Lung microvascular endothelial cell (primary cell): ENCODE measurements at regions not wholly inside any gene's neighbourhood (a gene's known extent, or its start where the extent isn't known, plus 50 kb on each side); places are given as distances from the start of the nearest gene placed in this dataset.
"Not testable (repeated sequence)": the region's sequence is repeated elsewhere in the genome, so short reads cannot be mapped to it uniquely, and the experiment has no call there.

Experiments used
- DNase-seq, 2 donors: peaks; one replicate each; pipeline versions ENCODE4 v3.0.0 to v3.0.0-alpha.2; 2010; ENCODE audit warnings: low read depth in 2 of 2

GRCh38 chr21:38613686-38614085 lies 115.4 kb upstream of the ERG start:
- DNase-seq, result no peak

DNA sequence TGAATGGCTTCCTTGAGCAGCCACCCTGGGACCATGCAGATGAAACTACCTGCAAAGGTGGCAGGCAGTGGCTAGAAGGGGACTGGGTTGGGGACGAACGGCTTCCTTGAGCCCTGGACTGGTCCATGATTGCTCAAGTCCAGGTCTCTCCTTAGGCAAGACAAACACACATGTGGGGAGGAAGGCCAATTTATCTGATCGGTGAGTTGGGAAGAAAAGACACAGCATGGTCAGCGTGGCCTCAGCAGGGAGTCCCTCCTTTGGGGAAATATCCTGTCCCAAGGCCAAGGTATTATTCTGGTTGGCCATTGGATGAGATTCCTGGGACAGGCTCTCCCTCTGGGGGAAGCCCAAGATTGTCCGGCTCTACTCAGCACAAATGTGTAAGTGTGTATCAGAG lies 116.3 kb upstream of the ERG start:
- no peak for DNase-seq

- no peak for DNase-seq
These were observed 121.2 kb upstream of the ERG start for GRCh38 chr21:38619480-38619879.

GRCh38 chr21:38619992-38620479 lies 121.8 kb upstream of the ERG start:
- no peak for DNase-seq

- DNase-seq, result no peak
These were observed 122.9 kb upstream of the ERG start for GRCh38 chr21:38621132-38621531.

- DNase-seq, result no peak
These were observed 124.0 kb upstream of the ERG start for GRCh38 chr21:38622081-38622826.

DNA sequence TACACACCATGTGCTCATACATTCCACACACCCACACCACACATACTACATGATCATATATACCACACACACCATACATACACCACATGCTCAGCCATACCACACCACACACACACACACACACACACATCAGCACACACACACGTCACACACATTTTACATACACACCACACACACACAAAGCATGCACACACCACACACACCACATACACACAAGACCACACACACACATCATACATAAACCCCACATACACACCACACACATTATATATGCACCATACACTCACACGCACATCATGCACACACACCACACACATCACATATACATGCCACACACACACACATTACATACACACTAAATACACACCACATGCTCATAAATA lies 124.5 kb upstream of the ERG start:
- no peak for DNase-seq

GRCh38 chr21:38623552-38623951 lies 125.3 kb upstream of the ERG start:
- DNase-seq, result no peak

- no peak for DNase-seq
These were observed 126.7 kb upstream of the ERG start for GRCh38 chr21:38625000-38625399.

DNA sequence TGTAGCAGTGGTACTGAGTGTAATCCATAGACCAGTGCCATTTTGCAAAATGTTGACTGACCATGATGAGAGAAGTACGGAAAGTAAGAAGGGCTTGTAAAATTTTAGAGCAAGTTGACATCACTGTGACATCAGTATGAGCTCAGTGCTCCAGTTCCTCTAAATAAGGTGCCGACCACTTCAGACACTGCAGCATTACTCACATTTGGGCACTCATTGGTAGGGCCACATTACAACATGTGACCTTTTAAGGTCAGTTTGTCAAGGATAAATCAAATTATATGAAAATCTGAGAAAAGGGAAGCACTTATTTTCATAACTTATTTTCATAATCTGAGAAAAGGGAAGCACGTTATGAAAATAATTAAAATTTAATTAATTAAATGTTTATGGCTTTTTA lies 128.0 kb upstream of the ERG start:
- no peak for DNase-seq

GRCh38 chr21:38628349-38628748 lies 130.1 kb upstream of the ERG start:
- no peak for DNase-seq

DNA sequence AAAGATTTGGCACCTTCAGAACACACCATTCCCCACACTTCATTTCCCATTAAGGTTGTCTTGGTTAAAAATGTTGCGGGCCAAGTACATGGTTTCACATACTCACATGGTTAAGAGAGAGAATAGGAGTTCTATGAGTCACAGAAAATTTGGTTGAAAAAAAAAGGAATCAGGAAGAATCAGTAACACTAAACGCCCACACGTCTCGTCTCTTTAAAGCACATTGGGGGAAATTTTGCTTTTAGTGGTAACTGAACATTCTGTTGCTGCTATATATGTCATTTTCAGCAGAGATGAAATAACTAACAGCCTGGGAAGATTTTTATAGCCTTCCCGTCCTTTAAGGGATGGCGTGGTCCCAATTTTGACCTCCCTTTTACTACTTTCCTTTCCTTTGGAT lies 132.9 kb upstream of the ERG start:
- no peak for DNase-seq

DNA sequence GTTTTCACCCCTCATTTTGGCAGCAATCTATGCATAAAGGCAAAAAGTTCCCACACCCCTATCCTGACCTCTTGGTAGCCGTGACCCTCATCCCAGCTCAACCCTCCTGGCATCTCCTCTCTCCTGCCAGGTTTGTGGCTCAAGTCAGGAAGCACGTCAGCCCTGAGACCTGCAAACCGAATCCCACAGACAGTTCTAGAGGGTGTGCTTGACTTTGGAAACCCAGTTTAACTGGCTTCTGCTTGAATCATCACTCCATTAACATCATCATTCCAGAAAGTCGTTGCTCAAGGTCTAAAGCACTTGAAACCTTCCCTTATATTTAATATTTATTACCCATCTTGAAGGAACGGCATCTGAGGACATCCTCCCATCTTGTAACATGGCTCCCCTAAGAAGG lies 133.4 kb upstream of the ERG start:
- no peak for DNase-seq

DNA sequence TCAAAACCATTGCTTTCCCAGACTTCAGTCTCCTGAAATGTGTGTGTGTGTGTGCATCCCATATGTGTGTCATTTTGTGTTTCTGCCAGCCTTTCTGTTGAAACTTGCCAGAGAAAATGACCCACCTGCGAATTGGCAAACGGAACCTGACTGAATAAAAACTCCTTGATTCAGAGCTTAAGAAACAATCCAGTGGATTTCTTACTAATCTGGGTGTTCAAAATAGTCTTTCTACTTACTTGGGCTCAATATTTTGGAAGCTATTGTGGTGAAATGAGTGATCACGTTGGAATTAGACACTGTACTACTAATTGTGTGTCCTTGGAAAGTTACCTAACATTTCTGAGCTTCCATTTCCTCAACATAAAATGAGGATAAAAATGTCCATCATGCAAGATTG lies 138.9 kb upstream of the ERG start:
- DNase-seq, result no peak

DNA sequence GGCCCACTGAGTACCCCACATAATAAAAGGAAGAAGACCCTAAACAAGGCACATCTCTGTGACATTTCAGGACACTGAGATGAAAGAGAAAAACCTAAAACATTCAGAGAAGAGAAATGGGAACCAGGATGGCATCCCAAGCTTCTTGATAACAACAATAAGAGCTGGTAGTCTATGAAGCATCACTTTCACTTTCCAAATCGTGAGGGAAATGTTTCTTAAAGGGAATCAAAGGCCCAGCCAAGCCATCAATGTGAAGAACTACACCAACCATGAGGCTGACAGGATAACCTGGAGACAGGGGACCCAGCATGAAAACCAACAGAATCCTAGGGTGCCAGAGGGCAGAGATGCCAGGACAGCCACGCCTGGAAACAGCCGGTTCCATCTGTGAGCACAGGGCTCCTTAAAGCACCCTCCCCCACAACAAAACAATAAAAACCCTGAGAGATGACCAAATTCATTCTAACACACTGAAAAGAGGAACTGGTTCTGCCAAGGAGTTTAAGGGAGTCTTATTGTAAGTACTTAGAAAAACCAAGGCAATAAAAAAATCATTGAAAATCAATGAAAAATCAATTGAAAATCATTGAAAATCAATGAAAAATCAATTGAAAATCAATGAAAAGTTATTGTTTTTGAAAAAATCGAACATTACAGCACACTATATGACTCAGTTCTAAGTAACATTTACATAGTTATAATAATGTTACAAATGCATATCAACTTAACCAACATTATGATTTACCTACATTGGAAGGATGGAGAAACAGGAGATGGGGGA lies 141.5 kb upstream of the ERG start:
- peak in 1 of 2 donors; percentile 5 for DNase-seq

DNA sequence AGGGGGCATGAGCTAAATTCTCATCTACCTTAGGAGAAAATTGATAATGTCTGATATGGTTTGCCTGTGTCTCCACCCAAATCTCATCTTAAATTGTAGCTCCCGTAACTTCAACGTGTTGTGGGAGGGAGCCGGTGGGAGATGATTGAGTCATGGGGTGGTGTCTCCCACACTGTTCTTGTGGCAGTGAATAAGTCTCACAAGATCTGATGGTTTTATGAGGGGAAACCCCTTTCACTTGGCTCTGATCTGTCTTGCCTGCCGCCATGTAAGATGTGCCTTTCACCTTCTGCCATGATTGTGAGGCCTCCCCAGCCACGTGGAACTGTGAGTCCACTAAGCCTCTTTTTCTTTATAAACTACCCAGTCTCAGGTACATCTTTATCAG lies 142.1 kb upstream of the ERG start:
- not testable (repeated sequence) for DNase-seq

DNA sequence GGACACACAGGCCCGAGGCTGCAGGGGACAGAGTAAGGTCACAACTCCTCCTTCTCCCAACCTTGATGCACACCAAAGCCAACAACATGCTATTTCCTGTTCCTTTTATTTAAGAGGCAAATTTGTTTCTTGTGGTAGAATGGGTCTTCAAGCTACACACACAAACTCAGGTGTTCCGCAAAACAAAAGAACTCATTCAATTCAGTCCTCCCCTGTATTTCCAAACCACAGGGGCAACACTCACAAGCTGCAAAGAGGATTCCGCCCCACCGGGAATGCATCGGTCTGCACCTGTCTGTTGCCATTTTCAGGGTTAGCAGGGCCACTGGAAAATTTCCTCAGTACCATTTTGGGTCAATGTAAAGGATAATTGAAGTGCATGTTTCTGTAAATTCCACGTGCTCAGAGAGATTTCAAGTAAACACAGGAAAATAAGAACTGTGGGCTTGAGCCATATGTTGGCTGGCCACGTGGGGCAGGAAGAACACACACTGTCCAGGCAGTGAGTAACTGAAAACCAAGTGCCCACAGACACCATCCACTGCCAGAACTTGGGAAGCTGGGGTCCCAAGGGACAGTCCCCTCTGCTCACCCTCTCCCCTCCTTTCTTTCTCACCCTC lies 145.2 kb upstream of the ERG start:
- no peak for DNase-seq

DNA sequence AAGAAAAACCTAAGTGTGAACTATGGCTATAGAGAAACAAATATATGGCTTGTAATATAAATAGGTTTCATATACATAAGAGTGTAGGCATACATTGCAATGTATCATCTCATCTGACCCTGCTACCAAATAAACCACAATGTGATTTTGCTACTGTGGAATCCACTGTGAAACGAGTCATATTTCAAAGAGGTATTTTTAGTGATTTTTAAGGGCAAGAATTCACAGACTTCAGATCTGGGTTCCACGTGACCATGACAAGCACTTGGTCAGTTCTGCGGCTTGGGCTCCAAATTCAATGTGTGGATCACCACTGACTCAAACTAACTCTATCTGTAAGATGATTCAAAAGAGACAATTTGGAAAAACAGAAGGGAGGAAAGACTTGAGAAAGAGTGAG lies 147.0 kb upstream of the ERG start:
- DNase-seq, result no peak

DNA sequence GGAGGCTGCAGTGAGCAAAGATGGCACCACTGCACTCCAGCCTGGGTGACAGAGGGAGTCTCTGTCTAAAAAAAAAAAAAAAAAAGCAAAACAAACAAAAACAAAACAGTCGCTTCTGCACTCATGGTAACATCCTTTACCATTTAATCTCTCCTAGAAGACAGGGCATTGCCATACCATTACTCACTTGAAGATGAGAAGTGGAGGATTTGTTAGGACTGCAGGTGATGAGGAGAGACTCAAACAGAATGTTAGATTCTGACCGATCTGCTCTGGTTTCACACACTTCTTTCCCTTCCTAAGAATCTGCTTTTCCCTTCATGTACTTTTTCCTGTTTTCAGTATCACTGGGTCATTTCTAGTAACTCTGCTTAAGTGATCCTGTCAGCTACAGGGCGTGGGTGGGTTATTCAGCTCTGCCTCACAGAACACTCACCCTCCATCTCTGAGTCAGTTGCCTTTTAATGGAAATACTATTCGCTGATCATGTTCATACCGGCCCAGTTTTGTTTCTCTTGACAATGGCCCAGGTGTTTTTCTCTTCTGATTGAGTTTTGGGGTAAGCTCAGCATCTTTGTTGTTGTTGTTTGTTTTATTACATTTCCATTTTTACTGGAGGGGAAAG lies 148.0 kb upstream of the ERG start:
- DNase-seq, result no peak

DNA sequence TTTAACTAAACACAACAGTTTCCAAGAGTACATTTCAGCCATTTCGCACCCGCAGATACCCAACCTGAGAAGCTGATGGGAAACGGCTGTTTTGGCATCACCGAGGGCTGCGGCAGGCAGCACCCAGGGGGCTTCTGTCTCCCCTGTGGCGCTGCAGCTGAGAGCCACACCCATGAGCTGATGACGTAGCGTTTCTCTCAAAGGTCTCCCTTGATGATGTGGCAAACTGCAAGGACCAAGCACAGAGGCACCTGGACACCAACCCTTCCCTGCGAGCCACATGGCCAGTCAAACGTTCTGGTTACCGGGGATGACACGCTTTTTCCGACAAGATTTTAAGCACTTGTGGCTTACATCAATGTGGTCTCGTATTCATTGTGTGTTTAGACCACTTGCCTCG lies 150.8 kb upstream of the ERG start:
- DNase-seq, result no peak

DNA sequence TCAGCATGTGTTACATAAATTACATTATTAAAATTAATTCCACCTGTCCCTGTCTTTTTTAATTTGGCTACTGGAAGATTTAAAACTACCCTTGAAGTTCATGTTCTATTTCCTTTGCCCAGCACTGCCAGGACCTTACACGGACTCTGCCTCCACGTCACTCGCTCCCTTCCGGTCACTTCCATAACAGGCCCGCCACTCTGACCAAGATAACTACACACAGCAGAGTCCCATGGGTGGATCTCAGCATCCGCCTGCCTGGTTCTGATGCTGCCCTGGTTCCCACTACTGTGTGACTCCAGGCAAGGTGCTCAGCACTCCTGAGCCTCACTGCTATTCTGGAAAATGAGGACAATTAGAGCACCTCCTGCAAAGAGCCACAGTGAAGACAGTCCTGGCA lies 153.3 kb upstream of the ERG start:
- no peak for DNase-seq

GRCh38 chr21:38652396-38652795 lies 153.3 kb upstream of the ETS2 start:
- no peak for DNase-seq
